IMR-90 (cell line): ENCODE measurements at regions not wholly inside any gene's neighbourhood (a gene's known extent, or its start where the extent isn't known, plus 50 kb on each side); places are given as distances from the start of the nearest gene placed in this dataset.

Experiments
- ATAC-seq: fragments of 200-7000 bp; cut with Tn5 transposase; 2 replicates; pipeline ENCODE4 v1.9.1; 2020; ENCODE audit warnings: low read depth, mild to moderate bottlenecking, moderate library complexity
- BruUV-seq: library from RNA; stranded (reverse); fragments of 400-500 nt; replicated peaks from 2 replicates; lab custom pipeline; 2021; lab: Mats Ljungman, UMichigan
- CTCF ChIA-PET: fragments of 300-600 bp; formaldehyde crosslinking; extraction: SDS; loops from one replicate; lab custom pipeline; 2021; ENCODE audit warnings: antibody characterized with exemption; lab: Yijun Ruan, JAX
- POLR2A ChIA-PET: fragments of 300-600 bp; sonication (Branson Sonifier 250); formaldehyde crosslinking; loops from one replicate; lab custom pipeline; 2022; ENCODE audit warnings: antibody characterized with exemption; ENCODE audit not compliant: unreplicated experiment; lab: Charles Lee
- DNase-seq: peaks from one replicate; pipeline ENCODE4 v3.0.0; 2013
- H2AFZ ChIP-seq: replicated peaks from 2 replicates; pipeline ENCODE3; 2013; ENCODE audit warnings: low read length, mild to moderate bottlenecking; ENCODE audit not compliant: poor library complexity
- H2AK5ac ChIP-seq: 2 replicates; pipeline ENCODE4 v1.6.1; 2013; ENCODE audit warnings: low read depth, low read length, inconsistent platforms
- H2AK9ac ChIP-seq: replicated peaks from 2 replicates; pipeline ENCODE3; 2013; ENCODE audit warnings: mild to moderate bottlenecking, low read depth, low read length, moderate library complexity; ENCODE audit not compliant: poor library complexity
- H2BK120ac ChIP-seq: 2 replicates; pipeline ENCODE4 v1.6.1; 2013; ENCODE audit warnings: low read depth, low read length, inconsistent platforms
- H2BK15ac ChIP-seq: 3 replicates; pipeline ENCODE4 v1.6.1; 2013; ENCODE audit warnings: low read depth, low read length, inconsistent platforms
- H2BK20ac ChIP-seq: 2 replicates; pipeline ENCODE4 v1.6.1; 2013; ENCODE audit warnings: low read depth, mild to moderate bottlenecking, inconsistent platforms, low read length, moderate library complexity
- H2BK5ac ChIP-seq: 2 replicates; pipeline ENCODE4 v1.6.1; 2013; ENCODE audit warnings: mild to moderate bottlenecking, low read depth, low read length, inconsistent platforms; ENCODE audit not compliant: poor library complexity, severe bottlenecking
- H3K14ac ChIP-seq: replicated peaks from 2 replicates; pipeline ENCODE4 v1.6.1; 2013; ENCODE audit warnings: low read depth, low read length, inconsistent platforms
- H3K18ac ChIP-seq: 2 replicates; pipeline ENCODE4 v1.6.1; 2013; ENCODE audit warnings: low read depth, low read length, control low read depth
- H3K23ac ChIP-seq: 2 replicates; pipeline ENCODE4 v1.6.1; 2013; ENCODE audit warnings: low read depth, low read length, inconsistent platforms
- H3K27ac ChIP-seq: 2 replicates; pipeline ENCODE4 v1.5.1; 2013; ENCODE audit warnings: mild to moderate bottlenecking, control low read depth, low read length; ENCODE audit not compliant: insufficient read depth
- H3K27me3 ChIP-seq: 2 replicates; pipeline ENCODE4 v1.6.1; 2013; ENCODE audit warnings: low read length; ENCODE audit not compliant: control insufficient read depth, insufficient read depth
- H3K36me3 ChIP-seq: 2 replicates; pipeline ENCODE4 v1.6.1; 2013; ENCODE audit warnings: low read length, mixed read lengths; ENCODE audit not compliant: control insufficient read depth, insufficient read depth
- H3K4ac ChIP-seq: 2 replicates; pipeline ENCODE4 v1.6.1; 2013; ENCODE audit warnings: low read depth, low read length, inconsistent platforms
- H3K4me1 ChIP-seq: 2 replicates; pipeline ENCODE4 v1.6.1; 2013; ENCODE audit warnings: low read length, mixed read lengths; ENCODE audit not compliant: control insufficient read depth, insufficient read depth
- H3K4me2 ChIP-seq: 2 replicates; pipeline ENCODE4 v1.6.1; 2013; ENCODE audit warnings: low read depth, mild to moderate bottlenecking, control low read depth, low read length, moderate library complexity
- H3K4me3 ChIP-seq: 2 replicates; pipeline ENCODE4 v1.5.1; 2013; ENCODE audit warnings: low read depth, mild to moderate bottlenecking, control low read depth, low read length, moderate library complexity; ENCODE audit not compliant: insufficient read depth
- H3K56ac ChIP-seq: 2 replicates; pipeline ENCODE4 v1.6.1; 2013; ENCODE audit warnings: low read length, inconsistent platforms; ENCODE audit not compliant: insufficient read depth; ENCODE audit errors: extremely low read depth
- H3K79me1 ChIP-seq, 2 experiments: 2 replicates each; pipeline ENCODE4 v1.6.1; 2013; ENCODE audit warnings: low read length in 2 of 2, inconsistent platforms in 1 of 2, low read depth in 1 of 2
- H3K9ac ChIP-seq: 2 replicates; pipeline ENCODE4 v1.6.1; 2013; ENCODE audit warnings: low read depth, low read length, control low read depth
- H3K9me1 ChIP-seq: 2 replicates; pipeline ENCODE4 v1.6.1; 2013; ENCODE audit warnings: low read length, inconsistent platforms; ENCODE audit not compliant: insufficient read depth
- H3K9me3 ChIP-seq: 2 replicates; pipeline ENCODE4 v1.6.1; 2013; ENCODE audit warnings: low read length; ENCODE audit not compliant: control insufficient read depth, insufficient read depth
- H4K20me1 ChIP-seq: 2 replicates; pipeline ENCODE4 v1.6.1; 2013; ENCODE audit warnings: low read length, inconsistent platforms; ENCODE audit not compliant: insufficient read depth
- H4K5ac ChIP-seq: 2 replicates; pipeline ENCODE4 v1.6.1; 2013; ENCODE audit warnings: mild to moderate bottlenecking, low read depth, low read length, control low read depth
- H4K8ac ChIP-seq, 2 experiments: 2 replicates each; pipeline ENCODE4 v1.6.1; 2013; ENCODE audit warnings: low read depth in 2 of 2, low read length in 2 of 2, control low read depth in 1 of 2, inconsistent platforms in 1 of 2
- H4K91ac ChIP-seq: 2 replicates; pipeline ENCODE4 v1.6.1; 2013; ENCODE audit warnings: low read depth, low read length, inconsistent platforms; ENCODE audit not compliant: insufficient read depth
- ELK1 ChIP-seq: fragments of 150-350 bp; IDR thresholded peaks from 2 replicates; pipeline ENCODE4 v1.6.1; 2016; ENCODE audit warnings: low read depth, mild to moderate bottlenecking, low read length, moderate library complexity, borderline replicate concordance
- MXI1 ChIP-seq: IDR thresholded peaks from 2 replicates; pipeline ENCODE4 v1.6.1; 2012; ENCODE audit warnings: low read depth, mild to moderate bottlenecking, low read length, moderate library complexity, borderline replicate concordance
- POLR2A ChIP-seq: IDR thresholded peaks from 2 replicates; pipeline ENCODE4 v1.6.1; 2012; ENCODE audit warnings: mild to moderate bottlenecking, low read depth, low read length
- RAD21 ChIP-seq: IDR thresholded peaks from 2 replicates; pipeline ENCODE4 v1.6.1; 2012; ENCODE audit warnings: low read length, improper control_type of control experiment
- USF2 ChIP-seq: fragments of 150-350 bp; IDR thresholded peaks from 2 replicates; pipeline ENCODE4 v1.6.1; 2017; ENCODE audit warnings: mild to moderate bottlenecking, antibody characterized with exemption, low read length, low read depth
- WGBS, 2 experiments: methylation state at CpG; one replicate each; pipeline versions ENCODE4 v1.1.5 to v1.1.7; 2013; ENCODE audit warnings: missing lambda C conversion rate in 2 of 2; ENCODE audit not compliant: insufficient read length in 1 of 2; ENCODE audit errors: extremely low coverage in 2 of 2; 5-methylcytosine and 5-hydroxymethylcytosine counted together
- dilution Hi-C: fragments of 300-500 bp; cut with HindIII; formaldehyde crosslinking; loops from one replicate; pipeline ENCODE4 v1.14.3; 2018; ENCODE audit warnings: low sequenced_read_pairs; ENCODE audit not compliant: unreplicated experiment
- in situ Hi-C: fragments of 300-500 bp; cut with MboI; formaldehyde crosslinking; loops from 3 replicates; pipeline ENCODE4 v1.14.3; 2019; ENCODE audit warnings: low sequenced_read_pairs, inconsistent platforms, mixed read lengths
- intact Hi-C: fragments of 100-400 bp; cut with micrococcal nuclease; formaldehyde crosslinking; loops from 2 replicates; pipeline ENCODE4 v1.10.0; 2022

GRCh38 chr18:76098674-76099411 lies 396.2 kb downstream of the ZNF516 start:
- Histone ChIP-seq H3K23ac (no peak overlapping the region), H3K4me3 (no peak overlapping the region), H3K4me1 (no peaks in the 10 kb centered on the region), H3K27ac (no peak overlapping the region), H3K9me1 (no peaks in the 10 kb centered on the region), H4K5ac (no peak overlapping the region), H2AK5ac (no peak overlapping the region), H3K27me3 (no peaks in the 10 kb centered on the region), H3K79me1 (no peaks in the 10 kb centered on the region), H2BK20ac (no peak overlapping the region), H4K8ac (no peak overlapping the region), H2AFZ (no peak overlapping the region), H3K4me2 (no peak overlapping the region), H2BK5ac (no peak overlapping the region), H3K14ac (no peak overlapping the region), H4K91ac (no peak overlapping the region), H2BK15ac (no peak overlapping the region), H3K4ac (no peak overlapping the region), H3K56ac (no peak overlapping the region), H4K20me1 (no peaks in the 10 kb centered on the region), H2AK9ac (no peak overlapping the region), H3K9ac (no peak overlapping the region), H2BK120ac (no peak overlapping the region), H3K36me3 (no peaks in the 10 kb centered on the region), H3K18ac (no peak overlapping the region), H3K9me3 (peaks cover 19% of the 10 kb centered on the region)
- TF ChIP-seq MXI1 (no peak), RAD21 (no peak), USF2 (no peak), ELK1 (no peak), POLR2A (no peak)
- intact Hi-C loops (no loop called here), in situ Hi-C loops (no loop called here), dilution Hi-C loops (no loop called here)
- DNase-seq (no peak), ATAC-seq (no peak)
- no TSS peak for BruUV-seq
- CTCF ChIA-PET, result no interaction called here
- POLR2A ChIA-PET, result no interaction called here
- WGBS, 2 experiments, result no CpG with 5 or more reads among the region's 10 CpGs
